AG20443 (cell line): ENCODE measurements at regions not wholly inside any gene's neighbourhood (a gene's known extent, or its start where the extent isn't known, plus 50 kb on each side); places are given as distances from the start of the nearest gene placed in this dataset.
"Not testable (repeated sequence)": the region's sequence is repeated elsewhere in the genome, so short reads cannot be mapped to it uniquely, and the experiment has no call there.

Source experiments
- DNase-seq: peaks from one replicate; pipeline ENCODE4 v3.0.0; 2012; ENCODE audit warnings: low spot score, mixed read lengths

DNA sequence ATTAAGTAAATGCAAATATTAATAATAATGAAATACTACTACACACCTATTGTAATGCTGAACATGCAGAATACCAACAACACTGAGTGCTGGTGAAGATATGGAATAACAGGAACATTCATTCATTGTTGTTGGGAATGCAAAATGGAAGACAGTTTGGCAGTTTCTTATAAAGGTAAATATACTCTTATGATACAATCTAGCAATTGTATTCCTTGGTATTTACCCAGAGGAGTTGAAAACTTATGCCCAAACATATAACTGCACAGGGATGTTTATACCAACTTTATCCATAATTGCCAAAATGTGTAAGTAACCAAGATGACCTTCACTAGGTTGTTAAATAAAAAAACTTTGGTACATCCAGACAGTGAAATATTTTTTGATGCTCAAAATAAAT, 636.8 kb downstream of the PRR16 start:
- DNase-seq: no peak

DNA sequence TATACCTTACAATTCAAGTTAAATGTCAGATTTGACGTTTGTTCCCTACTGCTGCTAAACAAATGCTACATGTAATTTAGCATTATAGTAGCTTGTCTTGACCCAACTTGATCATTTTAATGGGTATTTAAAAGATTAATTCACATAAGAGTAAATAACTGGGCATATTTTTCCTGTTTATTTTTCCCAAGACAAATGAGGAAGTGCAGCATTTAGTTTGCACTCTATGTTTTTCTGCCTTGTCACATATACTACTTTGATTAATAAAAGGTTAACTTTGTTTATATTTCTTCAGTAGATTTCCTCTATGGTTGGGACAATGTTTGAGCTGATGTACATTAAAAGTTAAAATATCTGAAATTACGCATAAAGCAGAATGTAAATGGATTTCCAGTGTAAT, 641.8 kb downstream of the PRR16 start:
- DNase-seq: no peak

DNA sequence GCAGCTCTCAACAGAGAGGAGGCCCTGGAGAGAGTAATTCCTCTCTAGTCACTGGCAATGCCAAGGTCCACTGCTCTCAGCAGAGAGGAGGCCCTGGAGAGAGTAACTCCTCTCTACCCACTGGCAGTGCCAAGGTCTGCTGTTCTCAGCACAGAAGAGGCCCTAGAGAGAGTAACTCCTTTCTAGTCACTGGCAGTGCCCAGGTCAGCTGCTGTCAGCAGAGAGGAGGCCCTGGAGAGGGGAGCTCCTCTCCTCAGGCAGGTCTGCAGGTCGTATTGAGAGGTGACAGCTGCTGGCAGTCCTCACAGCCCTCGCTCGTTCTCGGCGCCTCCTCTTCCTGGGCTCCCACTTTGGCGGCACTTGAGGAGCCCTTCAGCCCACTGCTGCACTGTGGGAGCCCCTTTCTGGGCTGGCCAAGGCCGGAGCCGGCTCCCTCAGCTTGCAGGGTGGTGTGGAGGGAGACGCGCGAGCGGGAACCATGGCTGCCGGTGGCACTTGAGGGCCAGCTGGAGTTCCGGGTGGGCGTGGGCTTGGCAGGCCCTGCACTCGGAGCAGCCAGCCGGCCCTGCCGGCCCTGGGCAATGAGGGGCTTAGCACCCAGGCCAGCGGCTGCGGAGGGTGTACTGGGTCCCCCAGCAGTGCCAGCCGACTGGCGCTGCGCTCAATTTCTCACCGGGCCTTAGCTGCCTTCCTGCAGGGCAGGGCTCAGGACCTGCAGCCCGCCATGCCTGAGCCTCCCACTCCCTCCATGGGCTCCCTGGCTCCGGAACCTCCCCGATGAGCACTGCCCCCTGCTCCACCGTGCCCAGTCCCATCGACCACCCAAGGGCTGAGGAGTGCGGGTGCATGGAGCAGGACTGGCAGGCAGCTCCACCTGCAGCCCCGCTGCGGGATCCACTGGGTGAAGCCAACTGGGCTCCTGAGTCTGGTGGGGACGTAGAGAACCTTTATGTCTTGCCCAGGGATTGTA, 642.9 kb downstream of the PRR16 start:
- DNase-seq: not testable (repeated sequence)

DNA sequence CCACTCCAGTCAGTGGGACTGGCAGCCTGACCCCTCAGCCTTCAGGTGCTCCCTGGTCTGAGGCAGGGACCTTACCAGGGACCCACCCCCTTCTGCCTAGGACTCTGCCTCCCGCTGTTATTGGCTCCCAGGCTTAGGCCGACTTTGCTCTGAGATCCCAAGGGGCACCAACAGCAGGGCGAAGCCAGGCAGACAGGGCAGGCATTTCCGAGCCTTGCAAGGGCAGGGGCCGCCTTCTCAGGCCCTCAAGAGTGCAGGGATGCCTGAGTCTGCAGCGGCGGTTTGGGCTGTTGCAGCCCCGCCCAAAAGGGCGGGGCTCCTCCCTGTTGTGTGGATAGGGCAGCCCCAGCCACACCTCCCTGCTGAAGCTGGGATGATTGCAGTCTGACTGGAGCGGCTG, 644.6 kb downstream of the PRR16 start:
- DNase-seq: no peak

DNA sequence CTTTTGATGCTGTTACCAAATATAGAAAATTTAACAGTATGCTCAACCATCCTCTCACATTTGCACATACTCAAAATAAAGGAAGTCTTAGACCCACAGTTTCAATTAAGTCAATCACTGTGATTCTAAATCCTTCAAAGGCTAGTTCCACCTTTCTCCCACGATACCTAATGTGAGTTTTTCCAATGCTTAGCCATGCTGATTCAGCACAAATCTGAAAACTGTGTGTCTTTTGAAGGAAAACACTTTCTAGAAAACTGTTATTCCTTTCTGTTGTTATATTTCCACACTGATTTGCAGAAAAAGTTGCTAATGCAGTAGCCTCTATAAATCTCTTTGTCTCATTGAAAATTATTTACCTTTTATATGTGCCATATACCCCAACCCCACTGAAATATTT, 645.7 kb downstream of the PRR16 start:
- DNase-seq: no peak

DNA sequence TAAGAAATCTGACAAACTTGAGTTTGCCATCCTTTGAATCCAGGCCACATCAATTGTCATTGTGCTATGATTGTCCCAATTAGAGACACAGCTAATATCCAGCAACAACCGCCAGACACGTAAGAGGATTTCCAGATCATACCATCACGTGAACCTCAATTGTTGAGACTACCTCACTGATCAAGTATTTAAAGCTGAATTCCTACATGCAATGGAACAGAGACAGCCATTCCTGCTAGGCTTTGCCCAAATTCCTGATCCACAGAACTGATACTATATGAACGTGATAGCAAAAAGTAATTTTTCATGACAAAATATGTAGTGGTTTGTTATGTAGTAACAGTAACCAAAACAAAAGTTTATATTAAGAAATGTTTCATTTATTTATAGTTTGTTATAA, 657.7 kb downstream of the PRR16 start:
- DNase-seq: no peak

DNA sequence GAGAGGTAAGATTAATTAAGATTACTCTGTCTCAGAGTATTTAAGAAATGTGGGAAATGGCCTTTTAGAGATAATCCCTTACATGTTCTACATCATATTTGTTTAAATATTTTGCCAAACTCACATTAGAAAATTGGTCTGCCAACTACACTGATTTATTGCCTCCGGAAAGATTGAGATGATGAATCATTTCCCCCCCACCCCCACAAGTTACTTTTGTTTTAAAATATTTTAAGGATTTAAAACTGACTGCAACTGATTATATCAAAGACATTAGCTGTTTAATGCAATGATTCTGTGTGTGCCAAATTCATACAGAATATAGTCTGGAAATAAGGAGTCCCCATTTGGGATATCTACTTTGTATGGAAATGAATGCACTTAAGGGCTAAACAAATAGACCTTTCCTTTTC, 674.4 kb downstream of the PRR16 start:
- no peak for DNase-seq

DNA sequence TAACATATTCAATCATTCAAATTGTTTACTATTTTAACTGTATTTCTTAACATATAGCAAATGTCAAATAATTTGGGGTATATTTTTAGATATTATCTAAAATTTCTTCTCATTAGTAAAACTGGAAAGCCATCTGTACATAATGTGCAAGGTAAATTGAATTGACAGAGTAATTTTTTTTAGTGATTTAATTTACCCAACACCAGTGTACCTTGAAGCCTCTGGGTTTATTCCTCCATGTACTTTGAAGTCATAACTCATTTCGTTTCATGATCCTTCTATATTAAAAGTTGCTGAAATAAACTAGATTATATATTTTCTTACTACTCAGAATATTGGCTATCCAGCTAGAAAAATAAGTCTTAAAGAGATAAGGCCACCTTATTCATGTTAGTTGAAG, 674.9 kb downstream of the PRR16 start:
- DNase-seq: no peak

DNA sequence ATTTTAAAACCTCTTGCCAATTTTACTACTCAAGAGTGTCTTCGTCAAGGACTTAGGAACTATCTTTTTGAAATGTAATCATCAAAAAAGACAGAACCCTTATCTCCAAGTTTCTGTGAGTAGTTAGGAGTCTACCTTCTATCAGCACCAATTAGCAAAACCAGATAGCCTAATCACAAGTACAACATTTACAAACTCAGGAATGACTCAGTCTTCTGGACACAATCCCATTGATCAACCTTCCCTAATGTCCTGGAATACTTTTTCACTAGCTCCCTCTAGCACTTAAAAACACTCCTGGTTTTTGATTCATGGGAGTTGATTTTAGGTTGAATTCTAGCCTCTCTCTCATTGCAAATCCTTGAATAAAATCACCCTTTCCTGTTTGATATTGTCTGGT, 680.7 kb downstream of the PRR16 start:
- DNase-seq: no peak

DNA sequence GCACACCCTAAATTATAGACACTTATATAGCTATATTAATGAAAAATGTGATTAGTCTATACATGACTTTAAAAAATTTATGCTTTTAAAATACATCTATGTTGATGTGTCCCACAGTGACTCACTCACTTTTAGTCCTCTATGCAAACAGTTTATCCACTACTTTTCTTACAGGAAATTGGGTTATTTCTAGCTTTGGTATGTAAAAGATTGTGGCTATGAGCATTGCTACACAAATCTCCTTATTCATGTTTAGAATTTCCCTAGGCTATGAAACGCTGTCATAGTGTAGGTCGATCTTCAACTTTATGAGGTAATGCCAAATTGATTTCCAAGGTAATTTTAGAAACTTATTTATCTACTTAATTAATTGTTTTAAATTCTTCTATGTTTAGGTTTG, 687.4 kb downstream of the PRR16 start:
- DNase-seq: no peak

DNA sequence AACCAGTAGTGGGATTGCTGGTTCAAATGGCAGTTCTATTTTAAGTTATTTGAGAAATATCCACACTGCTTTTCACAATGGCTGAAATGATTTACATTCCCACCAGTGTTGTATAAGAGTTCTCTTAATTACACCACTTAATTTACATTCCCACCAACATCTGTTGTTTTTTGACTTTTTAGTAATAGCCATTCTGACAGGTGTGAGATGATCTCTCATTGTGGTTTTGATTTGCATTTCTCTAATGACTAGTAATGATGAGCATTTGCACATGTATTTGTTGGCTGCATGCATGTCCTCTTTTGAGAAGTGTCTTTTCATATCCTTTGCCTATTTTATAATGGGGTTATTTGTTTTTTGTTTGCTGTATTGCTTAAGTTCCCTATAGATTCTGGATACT, 688.3 kb downstream of the PRR16 start:
- no peak for DNase-seq

DNA sequence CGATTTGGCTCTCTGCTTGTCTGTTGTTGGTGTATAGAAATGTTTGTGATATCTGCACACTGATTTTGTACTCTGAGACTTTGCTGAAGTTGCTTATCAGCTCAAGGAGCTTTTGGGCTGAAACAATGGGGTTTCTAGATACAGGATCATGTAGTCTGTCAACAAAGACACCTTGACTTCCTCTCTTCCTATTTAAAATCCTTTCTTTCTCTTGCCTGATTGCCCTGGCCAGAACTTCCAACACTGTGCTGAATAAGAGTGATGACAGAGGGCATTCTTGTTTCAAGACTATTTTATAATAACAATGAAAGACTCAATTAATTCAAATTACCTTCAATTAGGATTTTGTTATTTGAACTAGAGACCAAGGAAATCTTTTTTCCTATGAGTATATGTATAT, 692.5 kb downstream of the PRR16 start:
- DNase-seq: no peak

DNA sequence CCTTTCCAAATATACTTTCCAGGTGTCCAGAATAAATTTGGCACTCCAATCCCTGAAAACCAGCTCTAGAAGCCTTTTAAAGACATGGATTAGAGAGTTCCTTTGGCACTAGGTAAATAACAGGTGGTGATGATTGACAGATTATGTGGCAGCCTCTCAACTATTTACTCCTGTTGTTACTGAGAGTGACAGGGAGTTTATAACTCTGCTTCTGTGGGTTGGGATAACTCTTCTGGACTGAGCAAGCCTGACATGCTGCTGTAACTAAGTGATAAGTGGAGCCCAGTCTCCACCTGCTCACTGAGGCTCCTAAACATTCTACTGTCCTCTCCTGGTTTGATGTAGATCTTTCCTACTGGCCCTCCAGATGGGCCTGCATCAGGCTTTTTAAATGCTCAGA, 693.2 kb upstream of the FTMT start:
- no peak for DNase-seq

DNA sequence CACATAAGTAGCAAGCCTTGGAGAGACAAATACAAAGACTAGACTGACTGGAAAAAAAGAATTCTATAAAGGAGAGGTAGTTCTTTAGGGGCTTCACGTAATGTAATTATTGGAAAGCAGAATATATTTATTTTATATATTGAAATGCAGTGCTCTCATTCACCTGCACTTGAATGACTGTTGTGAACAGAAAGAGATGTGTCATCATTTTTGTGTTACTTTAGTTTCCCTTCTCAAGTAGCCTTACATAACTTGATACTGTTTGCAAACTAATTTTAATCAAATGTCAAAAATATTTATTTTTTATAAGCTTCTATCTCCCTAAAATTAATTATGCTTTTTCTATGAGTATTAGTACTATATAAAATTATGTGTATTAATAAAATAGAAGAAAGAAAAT, 691.1 kb upstream of the FTMT start:
- no peak for DNase-seq

DNA sequence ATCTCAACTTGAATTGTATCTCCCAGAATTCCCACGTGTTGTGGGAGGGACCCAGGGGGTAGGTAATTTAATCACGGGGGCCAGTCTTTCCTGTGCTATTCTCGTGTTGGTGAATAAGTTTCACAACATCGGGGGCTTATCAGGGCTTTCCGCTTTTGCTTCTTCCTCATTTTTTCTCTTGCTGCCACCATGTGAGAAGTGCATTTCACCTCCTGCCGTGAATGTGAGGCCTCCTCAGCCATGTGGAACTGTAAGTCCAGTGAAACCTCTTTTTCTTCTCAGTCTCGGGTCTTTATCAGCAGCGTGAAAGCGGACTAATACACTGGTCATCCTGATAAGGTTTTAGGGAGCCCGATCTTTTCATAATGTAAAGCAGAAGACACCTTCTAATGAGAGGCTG, 687.0 kb upstream of the FTMT start:
- no peak for DNase-seq

DNA sequence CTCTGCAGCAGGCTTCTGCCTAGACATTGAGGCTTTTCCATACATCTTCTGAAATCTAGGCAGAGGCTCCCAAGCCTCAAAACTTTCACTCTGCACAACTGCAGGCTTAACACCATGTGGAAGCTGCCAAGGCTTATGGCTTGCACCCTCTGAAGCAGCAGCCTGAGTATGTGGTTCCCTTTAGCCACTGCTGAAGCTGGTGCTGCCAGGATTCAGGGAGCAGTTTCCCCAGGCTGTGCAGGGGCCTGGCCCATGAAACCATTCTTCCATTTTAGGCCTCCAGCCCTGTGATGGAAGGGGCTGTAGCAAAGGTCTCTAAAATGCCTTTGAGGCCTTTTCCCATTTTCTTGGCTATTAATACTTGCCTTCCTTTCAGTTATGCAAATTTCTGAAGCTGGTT, 680.3 kb upstream of the FTMT start:
- no peak for DNase-seq

DNA sequence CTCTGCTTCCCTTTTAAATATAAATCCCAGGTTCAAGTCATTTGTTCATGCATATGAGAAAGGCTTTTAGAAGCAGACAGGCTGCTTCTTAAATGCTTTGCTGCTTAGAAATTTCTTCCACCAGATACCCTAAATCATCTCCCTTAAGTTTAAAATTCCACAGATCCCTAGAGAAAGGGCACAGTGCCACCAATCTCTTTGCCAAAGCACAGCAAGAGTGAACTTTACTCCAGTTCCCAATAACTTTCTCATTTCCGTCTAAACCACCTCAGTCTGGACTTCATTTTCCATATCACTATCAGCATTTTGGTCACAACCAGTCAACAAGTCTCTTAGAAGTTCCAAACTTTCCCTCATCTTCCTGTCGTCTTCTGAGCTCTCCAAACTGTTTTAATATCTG, 679.8 kb upstream of the FTMT start:
- DNase-seq: no peak

DNA sequence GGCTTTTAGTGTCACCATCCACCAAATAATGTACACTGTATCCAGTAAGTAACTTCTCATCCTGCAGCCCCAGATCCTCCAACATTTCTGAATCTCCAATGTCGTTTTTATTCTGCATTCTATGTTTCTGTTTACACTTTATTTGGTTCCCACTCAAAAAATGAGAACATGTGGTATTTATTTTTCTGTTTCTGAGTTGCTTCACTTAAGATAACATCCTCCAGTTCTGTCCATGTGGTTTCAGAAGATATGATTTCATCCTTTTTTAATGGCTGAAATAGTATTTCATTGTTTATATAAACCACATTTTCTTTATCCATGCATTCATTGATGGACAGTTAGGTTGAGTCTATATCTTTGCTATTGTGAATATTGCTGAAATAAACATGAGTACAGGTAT, 677.3 kb upstream of the FTMT start:
- DNase-seq: no peak

DNA sequence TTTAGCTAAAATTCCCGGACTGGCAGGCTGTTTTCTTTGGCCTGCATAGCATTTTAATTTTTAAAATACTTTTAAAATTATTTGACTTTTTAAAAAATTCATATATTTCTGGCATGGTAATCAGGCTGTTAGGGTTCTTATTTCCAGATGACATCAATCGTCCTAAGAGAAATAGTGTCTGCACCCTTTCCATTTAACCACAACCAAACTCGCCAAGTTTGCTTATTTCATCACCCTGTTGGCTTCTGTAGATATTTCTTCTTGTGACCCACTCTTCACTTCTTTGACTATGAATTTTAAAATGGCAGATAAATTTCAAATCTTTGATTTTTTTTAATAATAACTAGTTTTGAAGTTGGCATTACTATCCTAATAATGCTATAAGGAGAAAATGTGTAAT, 675.7 kb upstream of the FTMT start:
- DNase-seq: no peak

DNA sequence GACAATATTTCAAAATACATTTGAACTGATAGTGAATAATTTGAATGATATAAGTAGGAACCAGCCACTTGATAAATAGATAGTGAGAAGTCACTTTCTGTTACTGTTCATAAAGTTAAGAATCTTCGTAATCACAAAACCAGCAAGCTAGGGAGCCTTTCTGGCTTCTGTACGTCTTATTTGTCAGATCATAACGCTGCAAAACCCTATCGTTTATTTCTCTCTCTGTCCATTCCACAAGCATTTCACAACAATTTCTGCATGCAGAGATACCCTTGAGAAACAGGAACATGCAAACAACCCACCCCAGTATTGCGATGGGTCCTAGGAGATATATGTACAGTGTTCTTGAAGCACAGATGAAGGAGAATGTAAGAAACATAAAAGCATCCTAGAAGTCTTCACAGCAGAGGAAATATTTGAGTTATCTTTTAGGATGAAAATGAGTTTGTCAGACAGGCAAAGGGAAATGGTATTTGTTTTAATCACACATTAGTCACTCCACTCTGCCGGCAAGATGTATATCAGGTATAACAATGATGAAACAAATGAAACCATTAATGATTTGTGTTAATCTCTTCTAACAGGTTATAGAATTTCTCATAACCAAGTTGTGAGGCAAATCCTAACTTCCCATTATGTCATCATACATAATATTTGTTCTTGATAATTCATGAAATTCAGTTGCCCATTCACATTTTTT, 668.7 kb upstream of the FTMT start:
- no peak for DNase-seq

DNA sequence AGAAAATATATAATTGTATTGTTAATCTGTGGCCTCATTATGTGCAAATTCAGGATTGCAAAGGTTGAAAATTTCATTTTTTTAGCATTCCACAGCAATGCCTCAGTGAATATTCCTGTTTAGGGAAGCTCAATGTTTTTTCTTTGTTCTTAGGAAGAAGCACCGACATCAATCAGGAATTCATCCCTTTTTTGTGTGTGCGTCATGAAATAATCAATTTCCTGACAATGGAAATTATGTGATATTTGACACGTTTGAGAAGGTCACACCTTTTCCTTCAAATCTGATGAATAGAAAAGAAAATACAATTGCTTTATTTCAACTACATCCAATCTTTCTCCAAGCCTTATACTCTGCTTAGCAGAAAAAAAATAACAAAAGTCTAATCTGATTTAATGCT, 662.8 kb upstream of the FTMT start:
- DNase-seq: no peak

DNA sequence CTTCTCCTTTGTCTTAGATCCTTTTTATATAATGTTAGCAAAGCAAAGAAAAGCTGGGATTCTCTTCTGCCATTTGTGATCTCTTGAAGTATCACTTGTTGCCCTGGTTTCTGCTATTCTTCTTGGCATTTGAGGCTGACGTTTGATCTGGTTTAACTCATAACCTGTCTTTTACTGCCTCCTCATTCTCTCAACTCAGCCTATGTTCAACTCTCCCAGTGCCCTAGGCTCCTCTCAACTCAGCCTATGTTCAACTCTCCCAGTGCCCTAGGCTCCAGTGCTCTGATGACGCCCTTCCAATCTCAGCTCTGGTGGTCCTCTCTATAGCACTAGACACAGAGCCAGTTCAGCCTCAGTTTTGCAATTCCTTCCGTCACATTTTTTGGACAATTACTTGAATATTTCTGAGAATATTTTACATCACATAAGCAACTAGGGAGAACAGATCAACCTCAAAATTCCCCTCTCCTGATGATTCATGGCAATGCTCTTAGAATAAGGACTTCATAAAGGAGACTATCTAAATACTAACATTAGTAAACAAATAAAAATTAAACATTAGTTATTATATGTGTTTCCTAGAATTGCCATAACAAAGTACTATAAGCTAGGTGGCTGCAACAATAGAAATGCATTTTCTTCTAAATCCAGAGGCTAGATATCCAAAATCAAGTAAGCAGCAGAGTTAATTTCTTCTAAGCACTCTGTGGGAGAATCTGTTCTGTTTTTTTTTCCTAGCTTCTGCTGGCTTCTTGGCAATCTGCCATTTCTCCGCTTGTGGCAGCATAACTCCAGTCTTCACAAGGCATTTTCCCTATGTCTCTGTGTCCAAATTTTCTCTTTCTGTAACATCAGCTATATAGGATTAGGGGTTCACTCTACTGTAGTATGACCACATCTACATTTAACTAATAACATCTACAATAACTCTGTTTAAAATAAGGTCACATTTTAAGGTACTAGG, 662.1 kb upstream of the FTMT start:
- no peak for DNase-seq
